Fibroblast of pulmonary artery (primary cell): ENCODE measurements at regions not wholly inside any gene's neighbourhood (a gene's known extent, or its start where the extent isn't known, plus 50 kb on each side); places are given as distances from the start of the nearest gene placed in this dataset.

ENCODE experiments used
- DNase-seq: peaks from one replicate; pipeline ENCODE4 v3.0.0-alpha.2; 2010; ENCODE audit warnings: low read depth
- H3K4me3 ChIP-seq: replicated peaks from 2 replicates; pipeline ENCODE4 v1.5.1; 2011; ENCODE audit warnings: low read depth, mild to moderate bottlenecking, control low read depth, low read length, moderate library complexity
- TF ChIP-seq, protein P1 (sequence below): IDR thresholded peaks from 2 replicates; pipeline ENCODE4 v1.5.1; 2011; ENCODE audit warnings: mild to moderate bottlenecking, control low read depth, low read length, inconsistent platforms; ENCODE audit errors: missing control alignments

DNA sequence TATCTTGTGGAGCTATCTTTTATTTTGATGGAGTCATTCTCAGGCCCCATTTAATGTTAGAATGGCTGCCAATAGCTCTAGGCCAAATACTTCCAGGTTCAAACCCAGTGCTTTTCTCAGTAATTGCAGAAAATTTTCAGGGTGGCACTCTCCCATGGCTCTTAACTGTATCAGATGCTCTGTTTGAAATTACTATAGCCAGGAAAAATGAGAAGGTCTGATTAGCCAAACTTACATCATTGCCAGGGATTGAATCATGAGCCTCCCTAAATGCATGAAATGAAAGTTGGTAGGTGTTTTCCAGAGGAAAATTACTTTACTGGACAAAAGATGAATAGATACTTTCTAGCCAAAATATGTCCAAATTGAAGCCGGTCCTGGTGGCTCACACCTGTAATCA is 404.8 kb downstream of the MAT2B start:
- DNase-seq, result no peak
- H3K4me3 ChIP-seq, result no peak overlapping the region
- TF ChIP-seq, protein P1, sequence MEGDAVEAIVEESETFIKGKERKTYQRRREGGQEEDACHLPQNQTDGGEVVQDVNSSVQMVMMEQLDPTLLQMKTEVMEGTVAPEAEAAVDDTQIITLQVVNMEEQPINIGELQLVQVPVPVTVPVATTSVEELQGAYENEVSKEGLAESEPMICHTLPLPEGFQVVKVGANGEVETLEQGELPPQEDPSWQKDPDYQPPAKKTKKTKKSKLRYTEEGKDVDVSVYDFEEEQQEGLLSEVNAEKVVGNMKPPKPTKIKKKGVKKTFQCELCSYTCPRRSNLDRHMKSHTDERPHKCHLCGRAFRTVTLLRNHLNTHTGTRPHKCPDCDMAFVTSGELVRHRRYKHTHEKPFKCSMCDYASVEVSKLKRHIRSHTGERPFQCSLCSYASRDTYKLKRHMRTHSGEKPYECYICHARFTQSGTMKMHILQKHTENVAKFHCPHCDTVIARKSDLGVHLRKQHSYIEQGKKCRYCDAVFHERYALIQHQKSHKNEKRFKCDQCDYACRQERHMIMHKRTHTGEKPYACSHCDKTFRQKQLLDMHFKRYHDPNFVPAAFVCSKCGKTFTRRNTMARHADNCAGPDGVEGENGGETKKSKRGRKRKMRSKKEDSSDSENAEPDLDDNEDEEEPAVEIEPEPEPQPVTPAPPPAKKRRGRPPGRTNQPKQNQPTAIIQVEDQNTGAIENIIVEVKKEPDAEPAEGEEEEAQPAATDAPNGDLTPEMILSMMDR, result no peak

DNA sequence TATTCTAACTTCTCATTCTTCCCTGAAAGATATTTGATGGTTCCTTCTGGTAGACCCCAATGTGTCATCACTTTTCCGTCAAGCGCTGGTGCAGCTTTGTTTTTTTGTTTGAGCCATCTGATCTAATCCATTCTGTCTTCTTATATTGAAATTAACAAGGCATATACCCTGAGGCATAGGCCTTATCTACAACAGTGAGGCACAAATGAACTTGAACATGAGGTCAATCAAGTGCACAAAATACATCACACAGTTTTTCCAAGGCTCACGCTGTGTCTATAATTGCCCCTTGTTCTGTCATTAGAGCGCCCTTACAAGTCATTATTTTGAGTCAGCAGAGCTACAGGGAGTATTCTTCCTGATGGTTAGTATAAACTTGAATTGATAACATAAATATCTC is 406.6 kb downstream of the MAT2B start:
- TF ChIP-seq, protein P1, result no peak
- no peak overlapping the region for H3K4me3 ChIP-seq
- no peak for DNase-seq

DNA sequence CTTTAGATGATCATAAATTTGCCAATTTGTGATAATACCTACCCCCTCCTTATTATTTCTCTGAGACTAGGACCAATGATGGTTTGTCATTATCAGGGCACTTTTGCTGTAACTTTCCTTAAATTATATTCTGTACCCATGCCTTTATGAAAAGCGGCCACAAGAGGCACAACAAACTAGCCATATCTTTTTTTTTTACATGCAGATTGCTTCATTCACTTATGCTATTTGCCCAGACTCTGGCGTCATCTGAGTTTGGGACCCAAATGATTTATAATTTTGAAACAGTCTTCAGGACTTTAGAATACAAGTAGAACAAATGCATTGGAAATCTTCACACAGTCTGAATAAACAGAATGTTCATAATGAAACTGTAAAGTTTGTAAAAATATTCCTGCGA is 408.1 kb downstream of the MAT2B start:
- no peak overlapping the region for H3K4me3 ChIP-seq
- DNase-seq, result peak; percentile 34
- TF ChIP-seq, protein P1, result peak; percentile 4

DNA sequence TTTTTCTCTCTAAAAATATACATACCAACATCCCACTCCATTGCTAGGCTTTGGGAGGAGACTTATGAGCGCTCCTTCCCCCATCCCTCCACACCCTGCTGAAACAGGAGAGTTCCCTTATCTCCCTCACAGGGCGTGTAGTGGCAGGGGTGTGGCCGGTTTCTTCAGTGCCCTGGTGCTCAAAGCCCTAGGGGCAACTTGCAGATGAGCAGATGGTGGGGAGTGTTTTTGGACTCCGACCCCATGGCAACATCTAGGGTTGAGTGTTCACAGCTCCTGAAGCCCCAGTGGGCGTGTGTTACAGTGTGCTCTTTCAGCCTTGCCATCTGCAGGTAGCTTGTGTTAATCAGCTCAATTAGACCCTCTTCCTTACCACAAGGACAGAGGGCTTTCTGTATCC is 409.5 kb downstream of the MAT2B start:
- H3K4me3 ChIP-seq, result no peak overlapping the region
- TF ChIP-seq, protein P1, result no peak
- no peak for DNase-seq

- TF ChIP-seq, protein P1, result no peak
- H3K4me3 ChIP-seq, result no peak overlapping the region
- peak; percentile 32 for DNase-seq
These were observed 410.1 kb downstream of the MAT2B start for GRCh38 chr5:163915481-163915961.

- DNase-seq, result peak; percentile 70
- no peak overlapping the region for H3K4me3 ChIP-seq
- TF ChIP-seq, protein P1, result no peak
These were observed 411.0 kb downstream of the MAT2B start for GRCh38 chr5:163916376-163916775.

DNA sequence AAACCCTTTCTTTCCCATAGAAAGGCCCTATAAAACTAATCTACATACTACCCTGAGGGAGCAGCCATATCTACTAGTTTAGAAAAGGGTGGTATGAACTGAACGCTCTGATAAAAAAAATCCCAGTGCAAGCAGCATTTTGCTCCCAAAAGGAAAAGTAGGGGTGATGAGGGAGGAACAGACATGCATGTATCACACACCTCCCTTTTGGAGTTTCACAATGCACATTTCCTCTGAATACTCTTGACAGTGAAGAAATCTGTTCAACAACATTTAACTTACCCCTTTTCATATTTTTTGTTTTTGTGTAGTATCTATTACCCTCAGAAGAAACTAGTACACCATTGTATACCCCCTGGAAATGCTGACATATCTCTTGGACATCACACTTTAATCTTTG is 411.4 kb downstream of the MAT2B start:
- TF ChIP-seq, protein P1, result no peak
- peak; percentile 48 for DNase-seq
- H3K4me3 ChIP-seq, result no peak overlapping the region
